Left ventricle myocardium inferior (tissue), 1 donor: ENCODE measurements at regions not wholly inside any gene's neighbourhood (a gene's known extent, or its start where the extent isn't known, plus 50 kb on each side); places are given as distances from the start of the nearest gene placed in this dataset.

Source experiments
- DNase-seq: peaks from one replicate; pipeline ENCODE4 v3.0.0-alpha.2; 2020
- H3K27ac ChIP-seq: fragments of 200-600 bp; replicated peaks from 2 replicates; pipeline ENCODE4 v1.8.0; 2021
- H3K27me3 ChIP-seq: fragments of 200-600 bp; 2 replicates; pipeline ENCODE4 v1.8.0; 2021; ENCODE audit warnings: low read depth
- H3K36me3 ChIP-seq: fragments of 200-600 bp; 2 replicates; pipeline ENCODE4 v1.8.0; 2021
- H3K4me1 ChIP-seq: fragments of 200-600 bp; 2 replicates; pipeline ENCODE4 v1.8.0; 2021
- H3K4me3 ChIP-seq: fragments of 200-600 bp; 2 replicates; pipeline ENCODE4 v1.8.0; 2021; ENCODE audit warnings: mild to moderate bottlenecking, moderate library complexity
- H3K9me3 ChIP-seq: fragments of 200-600 bp; replicated peaks from 2 replicates; pipeline ENCODE4 v1.8.0; 2021
- CTCF ChIP-seq: fragments of 200-600 bp; IDR thresholded peaks from 2 replicates; pipeline ENCODE4 v1.8.0; 2021; ENCODE audit warnings: antibody characterized with exemption, mild to moderate bottlenecking, borderline replicate concordance
- intact Hi-C: fragments of 100-400 bp; cut with micrococcal nuclease; formaldehyde crosslinking; loops from one replicate; pipeline ENCODE4 v1.11.0; 2022
- donor health status: DM: no; HTN: yes; CAD: no; lungs with severe emphysema.

- intact Hi-C loops: no loop called here
- no peak overlapping the region for H3K27ac ChIP-seq
- no peaks in the 10 kb centered on the region for H3K9me3 ChIP-seq
- no peak for TF ChIP-seq CTCF
- no peak overlapping the region for H3K4me3 ChIP-seq
- H3K27me3 ChIP-seq: no peaks in the 10 kb centered on the region
- H3K4me1 ChIP-seq: no peaks in the 10 kb centered on the region
- H3K36me3 ChIP-seq: no peaks in the 10 kb centered on the region
- DNase-seq: no peak
Observed at GRCh38 chrX:138014577-138014976, 448.6 kb downstream of the ZIC3 start.

- Histone ChIP-seq H3K9me3 (no peaks in the 10 kb centered on the region), H3K4me1 (no peaks in the 10 kb centered on the region), H3K27me3 (no peaks in the 10 kb centered on the region), H3K36me3 (no peaks in the 10 kb centered on the region), H3K27ac (no peak overlapping the region), H3K4me3 (no peak overlapping the region)
- TF ChIP-seq CTCF: no peak
- intact Hi-C loops: no loop called here
- no peak for DNase-seq
Observed at GRCh38 chrX:138018145-138018799, 452.3 kb downstream of the ZIC3 start.

- no peaks in the 10 kb centered on the region for H3K27me3 ChIP-seq
- no peaks in the 10 kb centered on the region for H3K36me3 ChIP-seq
- H3K4me3 ChIP-seq: no peak overlapping the region
- DNase-seq: no peak
- H3K27ac ChIP-seq: no peak overlapping the region
- no peaks in the 10 kb centered on the region for H3K9me3 ChIP-seq
- H3K4me1 ChIP-seq: no peaks in the 10 kb centered on the region
- intact Hi-C loops: no loop called here
- TF ChIP-seq CTCF: no peak
Observed at GRCh38 chrX:138020941-138021340, 455.0 kb downstream of the ZIC3 start.

- Histone ChIP-seq H3K9me3 (no peaks in the 10 kb centered on the region), H3K4me1 (no peaks in the 10 kb centered on the region), H3K27me3 (no peaks in the 10 kb centered on the region), H3K27ac (no peak overlapping the region), H3K4me3 (no peak overlapping the region), H3K36me3 (no peaks in the 10 kb centered on the region)
- peak; percentile 46 for TF ChIP-seq CTCF
- intact Hi-C loops: no loop called here
- DNase-seq: no peak
Observed at GRCh38 chrX:138026211-138026610, 460.3 kb downstream of the ZIC3 start.

GRCh38 chrX:138031715-138032114 lies 465.8 kb downstream of the ZIC3 start:
- Histone ChIP-seq H3K27ac (no peak overlapping the region), H3K36me3 (no peaks in the 10 kb centered on the region), H3K4me1 (no peaks in the 10 kb centered on the region), H3K27me3 (no peaks in the 10 kb centered on the region), H3K4me3 (no peak overlapping the region), H3K9me3 (no peaks in the 10 kb centered on the region)
- DNase-seq: no peak
- intact Hi-C loops: no loop called here
- no peak for TF ChIP-seq CTCF
